ENCODE measurements at regions not wholly inside any gene's neighbourhood (a gene's known extent, or its start where the extent isn't known, plus 50 kb on each side); places are given as distances from the start of the nearest gene placed in this dataset.

DNA sequence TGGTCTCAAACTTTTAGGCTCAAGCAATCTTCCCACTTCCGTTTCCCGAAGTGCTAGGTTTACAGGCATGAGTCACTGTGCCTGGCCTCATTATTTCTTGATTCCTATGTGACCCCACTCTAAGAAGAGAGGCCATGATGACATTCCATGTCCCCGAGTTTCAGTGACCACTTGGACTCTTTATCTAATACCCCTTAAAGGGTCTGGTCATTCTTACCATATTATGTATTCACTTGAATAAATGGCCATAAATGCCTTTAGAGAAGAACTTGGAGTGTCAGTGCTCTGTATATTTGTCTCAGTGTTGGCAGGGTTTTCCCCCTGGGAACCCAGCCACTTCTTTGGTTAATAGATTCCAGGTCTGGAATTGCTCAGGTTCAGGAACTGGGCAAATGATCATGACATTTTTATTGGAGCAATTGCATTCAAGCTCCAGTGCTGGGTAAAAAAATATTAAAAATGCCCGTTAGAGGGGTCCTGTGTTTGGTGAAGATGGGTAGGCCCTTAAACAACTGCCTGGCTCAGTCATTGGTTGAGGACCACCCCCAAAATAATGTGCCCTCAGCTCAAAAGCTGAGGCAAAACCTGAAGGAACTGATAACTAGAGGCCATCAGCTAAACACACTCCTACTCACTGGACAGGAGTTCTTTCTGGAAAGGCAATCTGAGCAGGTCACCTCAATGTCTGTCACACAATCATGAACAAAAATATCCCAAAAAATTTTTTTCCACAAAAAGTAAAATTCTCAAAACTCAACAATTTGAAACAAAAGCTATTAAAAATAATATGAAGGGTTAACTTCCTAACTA is 186.6 kb upstream of the ZNF608 start:
- no TSS peak for BruUV-seq (replicated peaks)
- no peaks in the 10 kb centered on the region for H3K27me3 Mint-ChIP-seq (ENCODE audit: unreplicated experiment)
- TF ChIP-seq, protein P1, sequence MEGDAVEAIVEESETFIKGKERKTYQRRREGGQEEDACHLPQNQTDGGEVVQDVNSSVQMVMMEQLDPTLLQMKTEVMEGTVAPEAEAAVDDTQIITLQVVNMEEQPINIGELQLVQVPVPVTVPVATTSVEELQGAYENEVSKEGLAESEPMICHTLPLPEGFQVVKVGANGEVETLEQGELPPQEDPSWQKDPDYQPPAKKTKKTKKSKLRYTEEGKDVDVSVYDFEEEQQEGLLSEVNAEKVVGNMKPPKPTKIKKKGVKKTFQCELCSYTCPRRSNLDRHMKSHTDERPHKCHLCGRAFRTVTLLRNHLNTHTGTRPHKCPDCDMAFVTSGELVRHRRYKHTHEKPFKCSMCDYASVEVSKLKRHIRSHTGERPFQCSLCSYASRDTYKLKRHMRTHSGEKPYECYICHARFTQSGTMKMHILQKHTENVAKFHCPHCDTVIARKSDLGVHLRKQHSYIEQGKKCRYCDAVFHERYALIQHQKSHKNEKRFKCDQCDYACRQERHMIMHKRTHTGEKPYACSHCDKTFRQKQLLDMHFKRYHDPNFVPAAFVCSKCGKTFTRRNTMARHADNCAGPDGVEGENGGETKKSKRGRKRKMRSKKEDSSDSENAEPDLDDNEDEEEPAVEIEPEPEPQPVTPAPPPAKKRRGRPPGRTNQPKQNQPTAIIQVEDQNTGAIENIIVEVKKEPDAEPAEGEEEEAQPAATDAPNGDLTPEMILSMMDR (IDR thresholded peaks at IDR 0.05; ENCODE audit: unreplicated experiment) = no peak
- H3K9me3 Mint-ChIP-seq (ENCODE audit: low read depth, unreplicated experiment) = no peaks in the 10 kb centered on the region
- intact Hi-C loops (cut with micrococcal nuclease; ENCODE audit: unreplicated experiment) = no loop called here
- no peak overlapping the region for H3K27ac Mint-ChIP-seq (ENCODE audit: unreplicated experiment)
- no peaks in the 10 kb centered on the region for H3K36me3 Mint-ChIP-seq (ENCODE audit: insufficient read depth, unreplicated experiment)
- peaks cover 7% of the 10 kb centered on the region for H3K4me1 Mint-ChIP-seq (ENCODE audit: low read depth, unreplicated experiment)
- CTCF ChIA-PET = interaction anchor here (0.6 to 0.7 kb wide), 3 partner anchors 9 to 200 kb away, joined by 3 to 6 read pairs (median 3); no protein-coding TSS in a partner anchor
- DNase-seq = no peak
- no peak overlapping the region for H3K4me3 Mint-ChIP-seq (ENCODE audit: low read depth, unreplicated experiment)

DNA sequence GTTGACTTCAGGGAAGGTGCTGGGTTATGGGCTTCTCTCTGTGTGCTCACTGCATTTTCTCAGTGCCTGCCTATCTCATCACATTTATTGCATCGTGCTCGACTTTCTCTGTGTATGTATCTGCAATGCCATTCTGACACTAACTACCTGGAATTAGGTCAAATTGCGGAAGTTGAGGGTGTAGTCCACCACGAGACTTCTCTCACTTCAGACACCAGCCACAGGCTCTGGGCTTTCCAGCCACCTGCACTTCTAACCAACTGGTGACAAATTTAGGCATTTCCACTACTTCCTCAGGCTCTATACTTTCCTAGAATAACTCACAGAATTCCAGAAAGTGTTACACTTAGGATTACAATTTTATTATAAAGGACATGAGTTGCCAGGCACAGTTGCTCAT is 188.6 kb upstream of the ZNF608 start:
- TF ChIP-seq, protein P1 (IDR thresholded peaks at IDR 0.05; ENCODE audit: unreplicated experiment) = no peak
- Mint-ChIP-seq H3K4me1 (ENCODE audit: low read depth, unreplicated experiment) (peaks cover 7% of the 10 kb centered on the region), H3K27me3 (ENCODE audit: unreplicated experiment) (no peaks in the 10 kb centered on the region), H3K27ac (ENCODE audit: unreplicated experiment) (no peak overlapping the region), H3K36me3 (ENCODE audit: insufficient read depth, unreplicated experiment) (no peaks in the 10 kb centered on the region), H3K9me3 (ENCODE audit: low read depth, unreplicated experiment) (no peaks in the 10 kb centered on the region), H3K4me3 (ENCODE audit: low read depth, unreplicated experiment) (no peak overlapping the region)
- CTCF ChIA-PET = no interaction called here
- BruUV-seq (replicated peaks) = no TSS peak
- DNase-seq = no peak
- intact Hi-C loops (cut with micrococcal nuclease; ENCODE audit: unreplicated experiment) = no loop called here

DNA sequence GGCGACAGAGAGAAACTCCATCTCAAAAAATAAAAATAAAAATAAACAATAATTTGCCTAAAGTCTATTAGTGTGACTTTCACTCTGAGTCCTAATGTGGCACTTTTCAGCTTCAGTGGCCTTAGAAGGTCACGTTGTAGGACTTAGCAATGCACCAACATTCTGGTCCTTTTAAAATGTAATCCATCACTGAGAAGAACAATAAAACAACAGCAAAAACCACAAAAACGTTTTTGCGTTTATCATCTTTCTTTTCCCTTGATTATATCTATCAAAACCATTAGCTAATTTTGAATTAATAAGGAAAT is 190.1 kb upstream of the ZNF608 start:
- intact Hi-C loops (cut with micrococcal nuclease; ENCODE audit: unreplicated experiment) = no loop called here
- Mint-ChIP-seq H3K27me3 (ENCODE audit: unreplicated experiment) (no peaks in the 10 kb centered on the region), H3K4me3 (ENCODE audit: low read depth, unreplicated experiment) (no peak overlapping the region), H3K4me1 (ENCODE audit: low read depth, unreplicated experiment) (peaks cover 7% of the 10 kb centered on the region), H3K9me3 (ENCODE audit: low read depth, unreplicated experiment) (peaks cover 8% of the 10 kb centered on the region), H3K27ac (ENCODE audit: unreplicated experiment) (no peak overlapping the region), H3K36me3 (ENCODE audit: insufficient read depth, unreplicated experiment) (no peaks in the 10 kb centered on the region)
- no peak for DNase-seq
- no TSS peak for BruUV-seq (replicated peaks)
- TF ChIP-seq, protein P1 (IDR thresholded peaks at IDR 0.05; ENCODE audit: unreplicated experiment) = no peak
- CTCF ChIA-PET = no interaction called here

DNA sequence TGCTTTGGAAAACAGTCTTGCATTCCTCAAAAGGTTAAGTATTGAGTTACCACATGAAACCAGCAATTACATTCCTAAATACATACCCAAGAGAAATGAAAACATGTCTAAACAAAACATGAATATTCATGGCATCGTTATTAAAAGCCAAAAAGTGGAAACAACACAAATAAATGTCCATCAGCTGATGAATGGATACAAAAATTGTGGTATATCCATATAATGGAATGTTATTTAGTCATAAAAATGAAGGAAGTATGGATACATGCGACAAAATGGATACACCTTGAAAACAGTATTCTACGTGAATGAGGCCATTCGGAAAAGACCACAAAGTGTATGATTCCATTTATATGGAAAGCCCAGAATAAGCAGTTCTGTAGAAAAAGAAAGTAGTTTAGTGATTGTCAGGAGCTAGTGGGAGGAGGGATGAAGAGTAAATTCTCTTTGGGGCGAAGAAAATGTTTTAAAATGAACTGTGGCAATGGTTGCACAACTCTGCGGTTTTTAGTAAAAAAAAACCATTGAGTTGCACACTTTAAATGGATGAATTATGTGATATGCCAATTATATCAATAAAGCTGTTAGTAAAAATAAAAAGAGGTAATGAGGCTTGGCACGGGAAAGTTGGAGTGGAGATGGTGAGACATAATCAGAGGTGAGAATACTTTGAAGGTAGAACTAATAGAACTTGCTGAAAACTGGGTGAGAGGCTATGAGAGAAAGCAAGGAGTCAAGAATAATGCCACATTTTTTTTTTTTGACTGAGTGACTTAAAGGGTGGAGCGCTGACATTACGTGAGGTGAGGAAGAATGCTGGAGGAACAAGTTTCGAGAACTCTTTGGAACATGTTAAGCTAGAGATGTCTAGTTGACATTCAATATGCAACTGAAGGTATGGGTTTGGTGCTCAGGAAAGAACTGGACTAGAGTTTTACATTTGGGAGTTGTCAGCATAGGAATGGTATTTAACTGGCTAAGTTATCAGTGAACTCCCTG is 194.9 kb upstream of the ZNF608 start:
- DNase-seq = no peak
- BruUV-seq (replicated peaks) = no TSS peak
- Mint-ChIP-seq H3K27me3 (ENCODE audit: unreplicated experiment) (no peaks in the 10 kb centered on the region), H3K27ac (ENCODE audit: unreplicated experiment) (no peak overlapping the region), H3K4me1 (ENCODE audit: low read depth, unreplicated experiment) (no peaks in the 10 kb centered on the region), H3K4me3 (ENCODE audit: low read depth, unreplicated experiment) (no peak overlapping the region), H3K9me3 (ENCODE audit: low read depth, unreplicated experiment) (peaks cover 8% of the 10 kb centered on the region), H3K36me3 (ENCODE audit: insufficient read depth, unreplicated experiment) (no peaks in the 10 kb centered on the region)
- CTCF ChIA-PET = no interaction called here
- TF ChIP-seq, protein P1 (IDR thresholded peaks at IDR 0.05; ENCODE audit: unreplicated experiment) = no peak
- intact Hi-C loops (cut with micrococcal nuclease; ENCODE audit: unreplicated experiment) = no loop called here
